Breast epithelium (tissue), 4 donors: ENCODE measurements at regions not wholly inside any gene's neighbourhood (a gene's known extent, or its start where the extent isn't known, plus 50 kb on each side); places are given as distances from the start of the nearest gene placed in this dataset.

Source experiments
- DNase-seq, 2 donors: peaks; one replicate each; pipeline ENCODE4 v3.0.0-alpha.2; 2019; ENCODE audit warnings: low spot score in 2 of 2
- H3K27ac ChIP-seq, 2 donors: fragments of 200-600 bp; sonication (generic) in 1 of 2; one replicate each; pipeline ENCODE4 v1.5.1; 2016 to 2019; ENCODE audit warnings: mild to moderate bottlenecking in 1 of 2
- H3K27me3 ChIP-seq, 2 donors: fragments of 200-600 bp; sonication (generic) in 1 of 2; one replicate each; pipeline versions ENCODE4 v1.5.1 to v1.6.0; 2017 to 2019; ENCODE audit warnings: control low read depth in 1 of 2, mild to moderate bottlenecking in 1 of 2
- H3K36me3 ChIP-seq: fragments of 200-600 bp; one replicate; pipeline ENCODE4 v1.5.1; 2019
- H3K4me1 ChIP-seq, 2 donors: fragments of 200-600 bp; sonication (generic); one replicate each; pipeline ENCODE4 v1.5.1; 2016 to 2019; ENCODE audit warnings: control low read depth in 1 of 2
- H3K4me3 ChIP-seq, 3 donors: fragments of 200-600 bp; sonication (generic); 1 replicate in 2 of 3; 2 replicates in 1 of 3; pipeline ENCODE4 v1.5.1; 2016 to 2019; ENCODE audit warnings: mild to moderate bottlenecking in 3 of 3, moderate library complexity in 2 of 3
- H3K9me3 ChIP-seq, 2 donors: fragments of 200-600 bp; sonication (generic) in 1 of 2; one replicate each; pipeline ENCODE4 v1.5.1; 2016 to 2019; ENCODE audit warnings: control low read depth in 1 of 2
- CTCF ChIP-seq, 3 donors: fragments of 450-650 bp; IDR thresholded peaks; one replicate each; pipeline ENCODE4 v1.5.1; 2016 to 2017; ENCODE audit warnings: antibody characterized with exemption in 3 of 3, mild to moderate bottlenecking in 3 of 3, moderate library complexity in 3 of 3
- POLR2A ChIP-seq: fragments of 450-650 bp; IDR thresholded peaks from one replicate; pipeline ENCODE4 v1.6.1; 2016; ENCODE audit warnings: antibody characterized with exemption, mild to moderate bottlenecking, moderate library complexity
- POLR2AphosphoS5 ChIP-seq, 3 donors: sonication (generic); formaldehyde crosslinking; IDR thresholded peaks; one replicate each; pipeline ENCODE4 v1.6.1; 2017; ENCODE audit warnings: antibody characterized with exemption in 3 of 3
- intact Hi-C: fragments of 100-400 bp; cut with DNase I; formaldehyde crosslinking; loops from one replicate; pipeline ENCODE4 v1.15.1; 2023; ENCODE audit warnings: low total_unique reads

GRCh38 chr1:88169139-88169538 lies 514.9 kb upstream of the PKN2 start:
- no peaks in the 10 kb centered on the region for H3K36me3 ChIP-seq
- intact Hi-C loops, result loop anchor here (10.0 kb wide), 1 partner anchor 296 kb away; no protein-coding TSS in a partner anchor
- no peak for TF ChIP-seq CTCF (IDR thresholded peaks at IDR 0.05)
- no peak for TF ChIP-seq POLR2A
- TF ChIP-seq POLR2AphosphoS5 (IDR thresholded peaks at IDR 0.05), result no peak
- H3K9me3 ChIP-seq, result no peaks in the 10 kb centered on the region
- no peak overlapping the region for H3K4me3 ChIP-seq
- DNase-seq, result no peak
- no peaks in the 10 kb centered on the region for H3K4me1 ChIP-seq
- H3K27me3 ChIP-seq, result peaks cover 0 to 5% of the 10 kb centered on the region in 2 donors
- H3K27ac ChIP-seq, result no peak overlapping the region

GRCh38 chr1:88169939-88170338 lies 514.1 kb upstream of the PKN2 start:
- intact Hi-C loops, result loop anchor here (10.0 kb wide), 1 partner anchor 295 kb away; no protein-coding TSS in a partner anchor
- Histone ChIP-seq H3K27me3 (peaks cover 0 to 5% of the 10 kb centered on the region in 2 donors), H3K27ac (no peak overlapping the region), H3K4me3 (no peak overlapping the region), H3K9me3 (no peaks in the 10 kb centered on the region), H3K4me1 (no peaks in the 10 kb centered on the region), H3K36me3 (no peaks in the 10 kb centered on the region)
- TF ChIP-seq POLR2A, result no peak
- no peak for TF ChIP-seq POLR2AphosphoS5 (IDR thresholded peaks at IDR 0.05)
- TF ChIP-seq CTCF (IDR thresholded peaks at IDR 0.05), result no peak
- DNase-seq, result no peak

DNA sequence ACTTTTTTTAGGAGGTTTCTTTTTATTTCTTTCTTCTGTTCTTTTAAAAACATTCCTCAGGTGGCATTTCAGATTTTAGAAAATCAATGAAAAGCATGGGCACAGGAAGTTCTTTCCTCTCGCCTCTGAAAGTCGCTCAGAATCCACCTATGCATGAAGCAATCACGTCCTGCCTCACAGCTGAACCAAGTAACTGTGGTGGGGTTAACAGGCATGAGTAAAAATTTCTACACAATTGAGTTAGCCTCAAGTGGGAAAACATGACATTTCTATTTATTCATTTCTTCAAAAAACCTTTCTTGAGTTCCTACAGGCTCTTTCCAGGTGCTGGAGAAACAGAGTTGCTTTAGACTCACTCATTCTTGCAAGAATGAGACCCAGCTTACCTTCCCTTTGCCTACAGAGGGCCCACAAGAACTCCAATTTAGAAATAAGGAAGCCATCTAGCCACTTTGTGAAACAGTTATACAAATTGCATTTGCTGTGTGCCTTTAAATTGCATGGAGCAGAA lies 508.9 kb upstream of the PKN2 start:
- TF ChIP-seq POLR2A (no peak), POLR2AphosphoS5 (IDR thresholded peaks at IDR 0.05) (no peak), CTCF (IDR thresholded peaks at IDR 0.05) (no peak)
- DNase-seq, result no peak
- H3K4me3 ChIP-seq, result no peak overlapping the region
- no peaks in the 10 kb centered on the region for H3K9me3 ChIP-seq
- intact Hi-C loops, result no loop called here
- H3K4me1 ChIP-seq, result no peaks in the 10 kb centered on the region
- no peaks in the 10 kb centered on the region for H3K36me3 ChIP-seq
- no peak overlapping the region for H3K27ac ChIP-seq
- H3K27me3 ChIP-seq, result peaks cover 0 to 5% of the 10 kb centered on the region in 2 donors

- intact Hi-C loops, result no loop called here
- no peak for TF ChIP-seq CTCF (IDR thresholded peaks at IDR 0.05)
- no peak for TF ChIP-seq POLR2A
- no peak for DNase-seq
Observed at GRCh38 chr1:88175631-88176226, 508.3 kb upstream of the PKN2 start.

DNA sequence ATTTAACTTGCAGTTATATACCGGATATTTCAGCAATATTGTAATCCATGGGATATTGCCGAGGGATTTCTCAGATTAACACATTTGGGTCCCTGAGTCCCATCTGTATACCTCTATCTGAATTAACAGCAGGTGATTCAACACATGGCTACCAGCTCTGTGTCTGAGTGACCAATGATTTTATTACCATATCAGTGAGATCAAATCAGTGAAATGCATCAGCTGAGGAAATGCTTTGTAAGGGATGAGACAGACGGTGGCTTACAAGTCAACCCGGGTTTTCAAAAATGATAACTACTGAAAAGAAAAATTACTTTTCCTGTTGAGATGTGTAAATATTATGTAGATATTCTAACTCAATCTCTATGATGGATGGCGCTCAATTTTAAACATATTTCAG lies 504.1 kb upstream of the PKN2 start:
- DNase-seq, result no peak
- Histone ChIP-seq H3K4me1 (no peaks in the 10 kb centered on the region), H3K4me3 (no peak overlapping the region), H3K27me3 (no peaks in the 10 kb centered on the region), H3K9me3 (no peaks in the 10 kb centered on the region), H3K36me3 (no peaks in the 10 kb centered on the region), H3K27ac (no peak overlapping the region)
- intact Hi-C loops, result no loop called here
- TF ChIP-seq POLR2A, result no peak
- no peak for TF ChIP-seq POLR2AphosphoS5 (IDR thresholded peaks at IDR 0.05)
- no peak for TF ChIP-seq CTCF (IDR thresholded peaks at IDR 0.05)

More at GRCh38 chr1:88175631-88176226, 508.3 kb upstream of the PKN2 start:
- Histone ChIP-seq H3K9me3 (no peaks in the 10 kb centered on the region), H3K27me3 (peaks cover 0 to 5% of the 10 kb centered on the region in 2 donors), H3K4me3 (no peak overlapping the region), H3K4me1 (no peaks in the 10 kb centered on the region), H3K27ac (no peak overlapping the region), H3K36me3 (no peaks in the 10 kb centered on the region)
